Stomach (tissue), 8 donors: ENCODE measurements at regions not wholly inside any gene's neighbourhood (a gene's known extent, or its start where the extent isn't known, plus 50 kb on each side); places are given as distances from the start of the nearest gene placed in this dataset.

Experiments
- DNase-seq, 2 donors: peaks; one replicate each; pipeline versions ENCODE4 v3.0.0 to v3.0.0-alpha.2; 2013 to 2019
- H3K27ac ChIP-seq, 5 donors: fragments of 200-600 bp in 4 of 5; sonication (generic) in 4 of 5; one replicate each; pipeline ENCODE4 v1.5.1; 2013 to 2019; ENCODE audit warnings: mild to moderate bottlenecking in 1 of 5, moderate library complexity in 1 of 5
- H3K27me3 ChIP-seq, 3 donors: fragments of 200-600 bp; sonication (generic); one replicate each; pipeline ENCODE4 v1.5.1; 2017 to 2019; ENCODE audit warnings: mixed run types in 1 of 3
- H3K36me3 ChIP-seq, 4 donors: fragments of 200-600 bp; sonication (generic); 1 replicate in 3 of 4; 2 replicates in 1 of 4; pipeline ENCODE4 v1.5.1; 2016 to 2019
- H3K4me1 ChIP-seq, 4 donors: fragments of 200-600 bp; sonication (generic); one replicate each; pipeline ENCODE4 v1.5.1; 2016 to 2019
- H3K4me3 ChIP-seq, 4 donors: fragments of 200-600 bp; sonication (generic) in 3 of 4; one replicate each; pipeline ENCODE4 v1.5.1; 2016 to 2019; ENCODE audit warnings: mild to moderate bottlenecking in 1 of 4
- H3K9me3 ChIP-seq, 4 donors: fragments of 200-600 bp; sonication (generic); one replicate each; pipeline ENCODE4 v1.5.1; 2016 to 2019
- CTCF ChIP-seq, 7 experiments: fragments of 450-650 bp in 4 of 7; fragments of 200-600 bp in 3 of 7; sonication (generic) in 3 of 7; IDR thresholded peaks; one replicate each; pipeline ENCODE4 v1.5.1; 2016 to 2019; ENCODE audit warnings: antibody characterized with exemption in 7 of 7, control low read depth in 2 of 7, mild to moderate bottlenecking in 1 of 7
- EP300 ChIP-seq: sonication (generic); formaldehyde crosslinking; IDR thresholded peaks from one replicate; pipeline ENCODE4 v1.6.1; 2017; ENCODE audit warnings: antibody characterized with exemption
- POLR2A ChIP-seq, 4 donors: fragments of 450-650 bp; IDR thresholded peaks; one replicate each; pipeline ENCODE4 v1.6.1; 2016; ENCODE audit warnings: antibody characterized with exemption in 4 of 4, control low read depth in 2 of 4, mild to moderate bottlenecking in 1 of 4, moderate library complexity in 1 of 4
- POLR2AphosphoS5 ChIP-seq, 3 donors: sonication (generic); formaldehyde crosslinking; IDR thresholded peaks; one replicate each; pipeline ENCODE4 v1.6.1; 2016; ENCODE audit warnings: antibody characterized with exemption in 3 of 3
- WGBS, 5 donors: extraction: QIAGEN DNeasy Blood & Tissue Kit in 3 of 5; methylation state at CpG; one replicate each; pipeline versions ENCODE4 v1.1.5 to v1.1.7; 2013 to 2018; 5-methylcytosine and 5-hydroxymethylcytosine counted together
- intact Hi-C: fragments of 100-400 bp; cut with DNase I; formaldehyde crosslinking; loops from one replicate; pipeline ENCODE4 v1.15.1; 2023; ENCODE audit warnings: low total_unique reads
- donor health status: healthy with polysubstance abuse.
- donor health status: Bipolar disorder and iron deficiency.
- donor health status: healthy.

DNA sequence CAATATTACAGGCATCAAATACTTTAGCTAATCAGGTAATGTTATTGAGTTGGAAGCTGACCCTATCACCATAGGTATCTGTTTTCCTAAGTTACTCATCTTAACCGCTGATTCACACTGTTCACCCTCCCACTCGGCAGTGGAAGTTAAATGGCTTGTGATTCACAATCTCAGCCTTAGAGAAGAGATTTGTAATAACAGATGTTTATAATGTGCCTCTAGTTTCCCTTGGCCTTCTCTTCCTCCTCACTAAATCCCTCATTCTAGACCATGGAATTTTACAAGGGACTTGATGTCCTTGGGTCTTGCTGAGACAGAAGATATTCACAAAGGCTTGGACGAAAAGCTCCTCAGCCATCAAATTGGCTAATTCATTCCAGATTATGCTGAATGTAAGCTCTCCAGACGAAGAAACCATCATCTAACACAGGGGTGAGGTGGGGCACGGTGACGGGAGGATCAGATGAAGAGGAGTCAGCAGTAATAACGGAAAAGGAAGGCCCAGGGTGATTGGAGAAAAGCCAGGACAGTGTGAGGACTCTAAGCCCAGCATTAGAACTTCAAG lies 931.7 kb downstream of the MCTP2 start:
- Histone ChIP-seq H3K36me3 (no peaks in the 10 kb centered on the region), H3K9me3 (no peaks in the 10 kb centered on the region), H3K4me1 (no peaks in the 10 kb centered on the region), H3K27ac (peak overlapping the region in 4 of 5 donors; percentile 18 to 51 (median 38)), H3K4me3 (no peak overlapping the region), H3K27me3 (no peaks in the 10 kb centered on the region)
- intact Hi-C loops: no loop called here
- TF ChIP-seq POLR2A (IDR thresholded peaks at IDR 0.05) (no peak), POLR2AphosphoS5 (IDR thresholded peaks at IDR 0.05) (no peak), EP300 (no peak), CTCF (IDR thresholded peaks at IDR 0.05) (no peak)
- 67 to 77% (median 74%) methylated on average over 7 of the region's 7 CpGs for WGBS, 5 donors
- no peak for DNase-seq

DNA sequence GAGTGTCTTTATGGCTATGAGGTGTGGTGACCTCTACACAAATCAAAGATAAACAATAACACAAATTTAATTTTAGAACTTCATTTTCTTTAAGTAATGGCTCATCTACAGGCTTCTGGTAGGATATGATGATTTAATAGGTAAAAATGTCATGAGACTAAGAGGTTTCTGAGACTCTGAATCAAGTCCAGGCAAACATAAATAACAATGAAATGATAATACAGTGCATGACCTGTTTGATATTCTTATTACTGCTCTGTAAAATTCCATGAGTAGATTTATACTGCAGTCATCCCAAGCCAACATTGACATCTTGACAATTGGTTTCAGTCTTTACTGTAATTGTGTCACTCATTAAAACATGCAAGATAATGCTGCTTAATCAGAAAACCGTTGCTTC lies 936.8 kb downstream of the MCTP2 start:
- TF ChIP-seq EP300 (no peak), CTCF (IDR thresholded peaks at IDR 0.05) (no peak), POLR2AphosphoS5 (IDR thresholded peaks at IDR 0.05) (no peak)
- 22 to 42% (median 29%) methylated on average over 1 of the region's 1 CpG for WGBS, 5 donors
- intact Hi-C loops: no loop called here

DNA sequence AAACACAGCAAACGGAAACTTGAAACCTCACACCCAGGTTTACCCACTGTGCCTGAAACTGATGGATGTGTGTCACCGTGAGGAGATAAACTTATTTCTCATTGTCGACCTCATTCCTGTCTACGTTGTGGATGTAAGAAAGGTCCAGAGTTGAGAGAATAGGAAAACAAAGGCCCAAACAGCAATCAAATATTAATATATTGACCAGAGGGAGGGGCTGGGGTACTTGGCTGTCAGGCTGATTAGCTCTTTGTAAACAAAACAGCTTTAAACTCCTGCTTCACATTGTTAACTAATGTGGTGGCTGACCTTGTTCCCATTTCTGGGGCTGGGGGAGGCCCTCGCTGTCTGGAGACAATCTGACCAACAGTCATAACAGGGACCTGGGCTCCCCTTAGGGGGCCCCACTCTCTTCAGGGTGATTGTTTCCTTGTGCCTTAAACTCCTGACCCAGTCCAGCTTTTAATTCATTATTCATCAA lies 937.6 kb downstream of the MCTP2 start:
- Histone ChIP-seq H3K27ac (peak overlapping the region in 2 of 5 donors; percentile 73), H3K4me1 (peaks cover 0 to 9% (median 2%) of the 10 kb centered on the region in 4 donors), H3K9me3 (no peaks in the 10 kb centered on the region), H3K4me3 (no peak overlapping the region), H3K36me3 (no peaks in the 10 kb centered on the region), H3K27me3 (no peaks in the 10 kb centered on the region)
- TF ChIP-seq POLR2AphosphoS5 (IDR thresholded peaks at IDR 0.05) (no peak), POLR2A (IDR thresholded peaks at IDR 0.05) (no peak), CTCF (IDR thresholded peaks at IDR 0.05) (no peak), EP300 (no peak)
- intact Hi-C loops: no loop called here
- DNase-seq: peak in 1 of 2 donors; percentile 44
- 12 to 38% (median 31%) methylated on average over 5 of the region's 5 CpGs for WGBS, 5 donors

More for the DNA sequence above, 936.8 kb downstream of the MCTP2 start:
- Histone ChIP-seq H3K36me3 (no peaks in the 10 kb centered on the region), H3K9me3 (no peaks in the 10 kb centered on the region), H3K27ac (no peak overlapping the region), H3K4me1 (peaks cover 0 to 9% (median 2%) of the 10 kb centered on the region in 4 donors), H3K4me3 (no peak overlapping the region), H3K27me3 (no peaks in the 10 kb centered on the region)
- no peak for DNase-seq

GRCh38 chr15:95169541-95170459 lies 938.4 kb downstream of the MCTP2 start:
- 49 to 65% (median 53%) methylated on average over 31 of the region's 31 CpGs for WGBS, 5 donors
- Histone ChIP-seq H3K4me1 (peaks cover 0 to 9% (median 2%) of the 10 kb centered on the region in 4 donors), H3K36me3 (no peaks in the 10 kb centered on the region), H3K27me3 (no peaks in the 10 kb centered on the region), H3K4me3 (peak overlapping the region; percentile 10 to 29 (median 23)), H3K27ac (peak overlapping the region in 4 of 5 donors; percentile 49 to 73 (median 70)), H3K9me3 (no peaks in the 10 kb centered on the region)
- TF ChIP-seq POLR2A (IDR thresholded peaks at IDR 0.05): no peak
- TF ChIP-seq POLR2AphosphoS5 (IDR thresholded peaks at IDR 0.05): peak in 1 of 3 donors; percentile 23
- no peak for TF ChIP-seq EP300
- TF ChIP-seq CTCF (IDR thresholded peaks at IDR 0.05): no peak
- DNase-seq: peak; percentile 28 to 43
- intact Hi-C loops: no loop called here
